Suppressor macrophage treated with lipopolysaccharide for 1 hour (primary cell): ENCODE measurements at regions not wholly inside any gene's neighbourhood (a gene's known extent, or its start where the extent isn't known, plus 50 kb on each side); places are given as distances from the start of the nearest gene placed in this dataset.
"Not testable (repeated sequence)": the region's sequence is repeated elsewhere in the genome, so short reads cannot be mapped to it uniquely, and the experiment has no call there.

Experiments
- DNase-seq, 3 donors: peaks; one replicate each; pipeline ENCODE4 v3.0.0-alpha.2; 2020 to 2022

- DNase-seq: no peak
Measured at GRCh38 chr4:120005527-120005926, 61.1 kb downstream of the MAD2L1 start.

GRCh38 chr4:120005076-120005475 is 61.6 kb downstream of the MAD2L1 start:
- DNase-seq: no peak

GRCh38 chr4:120004054-120004453 is 62.6 kb downstream of the MAD2L1 start:
- DNase-seq: no peak

- no peak for DNase-seq
Measured at GRCh38 chr4:120003193-120003592, 63.5 kb downstream of the MAD2L1 start.

GRCh38 chr4:120001850-120002249 is 64.8 kb downstream of the MAD2L1 start:
- DNase-seq: no peak

- DNase-seq: no peak
Measured at GRCh38 chr4:120000591-120001296, 65.9 kb downstream of the MAD2L1 start.

- DNase-seq: not testable (repeated sequence)
Measured at GRCh38 chr4:119996024-119996423, 70.6 kb downstream of the MAD2L1 start.

GRCh38 chr4:119984996-119985395 is 81.7 kb downstream of the MAD2L1 start:
- DNase-seq: no peak

GRCh38 chr4:119982756-119983155 is 83.9 kb downstream of the MAD2L1 start:
- DNase-seq: no peak

- DNase-seq: no peak
Measured at GRCh38 chr4:119980456-119980855, 86.2 kb downstream of the MAD2L1 start.

GRCh38 chr4:119977076-119977940 is 89.3 kb downstream of the MAD2L1 start:
- DNase-seq: no peak

GRCh38 chr4:119971431-119972084 is 95.1 kb downstream of the MAD2L1 start:
- no peak for DNase-seq

- no peak for DNase-seq
Measured at GRCh38 chr4:119962631-119963030, 104.0 kb downstream of the MAD2L1 start.

GRCh38 chr4:119958983-119959382 is 107.7 kb downstream of the MAD2L1 start:
- DNase-seq: no peak

- no peak for DNase-seq
Measured at GRCh38 chr4:119955256-119955655, 111.4 kb downstream of the MAD2L1 start.

GRCh38 chr4:119954487-119954886 is 112.2 kb downstream of the MAD2L1 start:
- DNase-seq: not testable (repeated sequence)

GRCh38 chr4:119946359-119946758 is 120.3 kb downstream of the MAD2L1 start:
- no peak for DNase-seq

GRCh38 chr4:119942806-119943205 is 123.8 kb downstream of the MAD2L1 start:
- DNase-seq: no peak

- DNase-seq: no peak
Measured at GRCh38 chr4:119940557-119940956, 126.1 kb downstream of the MAD2L1 start.

- no peak for DNase-seq
Measured at GRCh38 chr4:119939071-119939995, 127.3 kb downstream of the MAD2L1 start.

- no peak for DNase-seq
Measured at GRCh38 chr4:119937746-119938145, 128.9 kb downstream of the MAD2L1 start.

- no peak for DNase-seq
Measured at GRCh38 chr4:119933606-119934005, 133.0 kb downstream of the MAD2L1 start.

GRCh38 chr4:119932277-119932676 is 134.4 kb downstream of the MAD2L1 start:
- DNase-seq: no peak
